ENCODE measurements at regions not wholly inside any gene's neighbourhood (a gene's known extent, or its start where the extent isn't known, plus 50 kb on each side); places are given as distances from the start of the nearest gene placed in this dataset.

DNA sequence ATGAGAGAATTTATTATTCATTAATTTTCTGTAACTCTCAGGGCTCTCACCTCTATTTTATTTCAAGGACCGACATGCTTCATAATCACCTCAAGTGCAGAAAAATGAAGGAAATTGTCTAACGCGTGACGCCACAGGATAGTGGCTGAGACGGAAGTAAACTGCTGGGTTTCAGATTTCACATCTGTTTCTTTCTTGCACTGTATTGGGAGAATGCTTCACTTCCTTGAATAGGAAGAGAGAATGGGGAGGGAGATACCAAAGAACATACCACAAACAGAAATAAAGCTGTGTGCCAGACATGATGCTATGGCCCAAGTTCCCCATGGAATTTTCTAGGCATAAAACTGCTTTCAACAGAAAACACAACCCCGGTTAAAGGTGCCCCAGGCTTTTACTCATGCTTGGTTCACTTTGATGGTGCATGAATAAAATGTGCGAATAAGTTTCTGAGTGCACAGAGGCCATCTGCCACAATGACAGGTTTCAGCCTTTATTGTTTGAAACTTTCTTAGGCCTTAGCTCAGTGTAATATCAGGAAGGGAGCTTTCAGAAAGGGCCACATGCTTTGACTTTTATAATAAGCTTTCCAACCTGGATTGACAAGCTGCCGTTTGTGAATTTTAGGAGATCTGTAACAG, 1116.4 kb downstream of the SOCS6 start:
- H3K27ac ChIP-seq, result no peak overlapping the region
- DNase-seq (no peak), ATAC-seq (no peak)
- TF ChIP-seq, protein P1, sequence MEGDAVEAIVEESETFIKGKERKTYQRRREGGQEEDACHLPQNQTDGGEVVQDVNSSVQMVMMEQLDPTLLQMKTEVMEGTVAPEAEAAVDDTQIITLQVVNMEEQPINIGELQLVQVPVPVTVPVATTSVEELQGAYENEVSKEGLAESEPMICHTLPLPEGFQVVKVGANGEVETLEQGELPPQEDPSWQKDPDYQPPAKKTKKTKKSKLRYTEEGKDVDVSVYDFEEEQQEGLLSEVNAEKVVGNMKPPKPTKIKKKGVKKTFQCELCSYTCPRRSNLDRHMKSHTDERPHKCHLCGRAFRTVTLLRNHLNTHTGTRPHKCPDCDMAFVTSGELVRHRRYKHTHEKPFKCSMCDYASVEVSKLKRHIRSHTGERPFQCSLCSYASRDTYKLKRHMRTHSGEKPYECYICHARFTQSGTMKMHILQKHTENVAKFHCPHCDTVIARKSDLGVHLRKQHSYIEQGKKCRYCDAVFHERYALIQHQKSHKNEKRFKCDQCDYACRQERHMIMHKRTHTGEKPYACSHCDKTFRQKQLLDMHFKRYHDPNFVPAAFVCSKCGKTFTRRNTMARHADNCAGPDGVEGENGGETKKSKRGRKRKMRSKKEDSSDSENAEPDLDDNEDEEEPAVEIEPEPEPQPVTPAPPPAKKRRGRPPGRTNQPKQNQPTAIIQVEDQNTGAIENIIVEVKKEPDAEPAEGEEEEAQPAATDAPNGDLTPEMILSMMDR (IDR thresholded peaks at IDR 0.05), result no peak
- no peaks in the 10 kb centered on the region for H3K27me3 ChIP-seq (ENCODE audit: low read depth)
- no peak overlapping the region for H3K4me3 ChIP-seq
- no peaks in the 10 kb centered on the region for H3K36me3 ChIP-seq
- no peaks in the 10 kb centered on the region for H3K4me1 ChIP-seq
- no peaks in the 10 kb centered on the region for H3K9me3 ChIP-seq
- intact Hi-C loops (cut with DNase I), result no loop called here

GRCh38 chr18:71403501-71403900, 1114.7 kb downstream of the SOCS6 start:
- Histone ChIP-seq H3K9me3 (no peaks in the 10 kb centered on the region), H3K4me3 (no peak overlapping the region), H3K27ac (no peak overlapping the region), H3K27me3 (ENCODE audit: low read depth) (no peaks in the 10 kb centered on the region), H3K36me3 (no peaks in the 10 kb centered on the region), H3K4me1 (no peaks in the 10 kb centered on the region)
- no peak for ATAC-seq
- TF ChIP-seq, protein P1 (IDR thresholded peaks at IDR 0.05), result no peak
- intact Hi-C loops (cut with DNase I), result no loop called here
- no peak for DNase-seq

DNA sequence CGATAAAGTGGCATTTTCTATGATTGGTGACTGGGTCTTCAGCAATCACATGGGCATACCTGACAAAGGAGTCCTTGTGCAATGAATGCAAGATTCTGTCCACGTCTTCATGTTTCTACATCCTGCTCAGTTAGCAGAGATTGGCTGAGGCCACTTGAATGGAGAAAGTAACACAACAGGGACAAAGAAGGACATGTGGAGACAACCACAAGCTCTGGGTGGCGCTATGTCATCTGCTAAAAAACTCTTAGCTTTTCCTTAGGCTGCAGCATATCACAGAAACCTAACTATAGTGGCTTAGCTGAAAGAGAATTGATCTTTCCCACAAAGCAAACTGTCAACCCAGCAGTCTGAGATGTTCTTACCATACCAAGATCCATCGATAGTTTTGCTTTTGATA, 1109.7 kb downstream of the SOCS6 start:
- no peaks in the 10 kb centered on the region for H3K36me3 ChIP-seq
- intact Hi-C loops (cut with DNase I), result no loop called here
- TF ChIP-seq, protein P1 (IDR thresholded peaks at IDR 0.05), result no peak
- H3K9me3 ChIP-seq, result no peaks in the 10 kb centered on the region
- no peaks in the 10 kb centered on the region for H3K4me1 ChIP-seq
- H3K27me3 ChIP-seq (ENCODE audit: low read depth), result no peaks in the 10 kb centered on the region
- DNase-seq (no peak), ATAC-seq (no peak)
- no peak overlapping the region for H3K27ac ChIP-seq
- no peak overlapping the region for H3K4me3 ChIP-seq

GRCh38 chr18:71388148-71388547, 1099.3 kb downstream of the SOCS6 start:
- no peak overlapping the region for H3K4me3 ChIP-seq
- intact Hi-C loops (cut with DNase I), result no loop called here
- no peaks in the 10 kb centered on the region for H3K9me3 ChIP-seq
- ATAC-seq (no peak), DNase-seq (no peak)
- no peaks in the 10 kb centered on the region for H3K27me3 ChIP-seq (ENCODE audit: low read depth)
- TF ChIP-seq, protein P1 (IDR thresholded peaks at IDR 0.05), result no peak
- H3K36me3 ChIP-seq, result no peaks in the 10 kb centered on the region
- H3K27ac ChIP-seq, result no peak overlapping the region
- H3K4me1 ChIP-seq, result no peaks in the 10 kb centered on the region

- H3K27me3 ChIP-seq (ENCODE audit: low read depth), result no peaks in the 10 kb centered on the region
- no peak overlapping the region for H3K4me3 ChIP-seq
- no peaks in the 10 kb centered on the region for H3K4me1 ChIP-seq
- no peaks in the 10 kb centered on the region for H3K9me3 ChIP-seq
- ATAC-seq (no peak), DNase-seq (no peak)
- no peaks in the 10 kb centered on the region for H3K36me3 ChIP-seq
- no peak overlapping the region for H3K27ac ChIP-seq
- TF ChIP-seq, protein P1 (IDR thresholded peaks at IDR 0.05), result no peak
- intact Hi-C loops (cut with DNase I), result no loop called here
Observed at GRCh38 chr18:71374294-71375000, 1085.6 kb downstream of the SOCS6 start.

Data from lower lobe of right lung (tissue), 2 donors.